Neural cell (in vitro differentiated cells): ENCODE measurements at regions not wholly inside any gene's neighbourhood (a gene's known extent, or its start where the extent isn't known, plus 50 kb on each side); places are given as distances from the start of the nearest gene placed in this dataset.

Experiments
- H2AFZ ChIP-seq: fragments of 200-600, 300-800 bp; sonication (generic), shearing (Covaris generic); 2 replicates; pipeline ENCODE4 v1.6.0; 2014; ENCODE audit warnings: low read depth, mild to moderate bottlenecking, antibody characterized with exemption, low read length, moderate library complexity
- H3F3A ChIP-seq: fragments of 200-600 bp; shearing (Covaris generic); 2 replicates; pipeline ENCODE4 v1.6.1; 2016; ENCODE audit warnings: mild to moderate bottlenecking, moderate library complexity, mixed read lengths, antibody characterized with exemption, low read length; ENCODE audit not compliant: insufficient read depth, poor library complexity, severe bottlenecking
- H3K27ac ChIP-seq: fragments of 200-600, 300-800 bp; sonication (generic), shearing (Covaris generic); 2 replicates; pipeline ENCODE4 v1.5.1; 2014; ENCODE audit warnings: mild to moderate bottlenecking, low read length, moderate library complexity
- H3K27me3 ChIP-seq: fragments of 300-800, 200-600 bp; sonication (generic), shearing (Covaris generic); 2 replicates; pipeline ENCODE4 v1.6.0; 2014; ENCODE audit warnings: mild to moderate bottlenecking, low read depth, low read length, moderate library complexity; ENCODE audit not compliant: insufficient read depth
- H3K36me3 ChIP-seq: fragments of 300-800, 200-600 bp; sonication (generic), shearing (Covaris generic); 2 replicates; pipeline ENCODE4 v1.5.1; 2014; ENCODE audit warnings: mild to moderate bottlenecking, antibody characterized with exemption, low read length, moderate library complexity; ENCODE audit not compliant: insufficient read depth
- H3K4me2 ChIP-seq: fragments of 300-800, 200-600 bp; sonication (generic), shearing (Covaris generic); 2 replicates; pipeline ENCODE4 v1.6.0; 2014; ENCODE audit warnings: mild to moderate bottlenecking, low read length
- H3K4me3 ChIP-seq: fragments of 300-800, 200-600 bp; sonication (generic), shearing (Covaris generic); 2 replicates; pipeline ENCODE4 v1.5.1; 2014; ENCODE audit warnings: mild to moderate bottlenecking, low read length, moderate library complexity
- H3K79me2 ChIP-seq: fragments of 200-600 bp; shearing (Covaris generic); replicated peaks from 2 replicates; pipeline ENCODE4 v1.6.0; 2014; ENCODE audit warnings: mild to moderate bottlenecking, low read length, moderate library complexity; ENCODE audit not compliant: insufficient read depth
- H3K9ac ChIP-seq: fragments of 300-800, 200-600 bp; sonication (generic), shearing (Covaris generic); 2 replicates; pipeline ENCODE4 v1.6.1; 2016; ENCODE audit warnings: mild to moderate bottlenecking, low read length, mixed read lengths
- H3K9me2 ChIP-seq: fragments of 200-600 bp; shearing (Covaris generic); 2 replicates; pipeline ENCODE4 v1.6.1; 2016; ENCODE audit warnings: mild to moderate bottlenecking, low read length, mixed read lengths; ENCODE audit not compliant: insufficient read depth
- H3K9me3 ChIP-seq: fragments of 200-600, 300-800 bp; sonication (generic), shearing (Covaris generic); 2 replicates; pipeline ENCODE4 v1.6.1; 2016; ENCODE audit warnings: mild to moderate bottlenecking, mixed run types, low read length, moderate library complexity, mixed read lengths
- H4K20me1 ChIP-seq: fragments of 200-600 bp; shearing (Covaris generic); 2 replicates; pipeline ENCODE4 v1.6.1; 2016; ENCODE audit warnings: mild to moderate bottlenecking, mixed run types; ENCODE audit not compliant: insufficient read depth
- CTCF ChIP-seq: fragments of 450-650 bp; IDR thresholded peaks from 2 replicates; pipeline ENCODE4 v1.5.1; 2014; ENCODE audit warnings: antibody characterized with exemption, mild to moderate bottlenecking, moderate library complexity; ENCODE audit not compliant: poor library complexity, severe bottlenecking
- EP300 ChIP-seq: fragments of 450-650 bp; conservative IDR thresholded peaks from 2 replicates; pipeline ENCODE4 v1.6.1; 2014; ENCODE audit warnings: antibody characterized with exemption, mild to moderate bottlenecking, moderate library complexity; ENCODE audit not compliant: poor library complexity, severe bottlenecking
- EZH2 ChIP-seq: fragments of 200-600, 300-800 bp; shearing (Covaris generic), sonication (generic); IDR thresholded peaks from 2 replicates; pipeline ENCODE4 v1.6.1; 2014; ENCODE audit warnings: antibody characterized with exemption, low read length, borderline replicate concordance, mild to moderate bottlenecking; ENCODE audit not compliant: insufficient read depth, poor library complexity, severe bottlenecking
- MXI1 ChIP-seq: fragments of 450-650 bp; conservative IDR thresholded peaks from 2 replicates; pipeline ENCODE4 v1.6.1; 2014; ENCODE audit warnings: antibody characterized with exemption, mild to moderate bottlenecking; ENCODE audit not compliant: poor library complexity, severe bottlenecking
- POLR2AphosphoS5 ChIP-seq: IDR thresholded peaks from 2 replicates; pipeline ENCODE4 v1.6.1; 2012
- RAD21 ChIP-seq: fragments of 450-650 bp; conservative IDR thresholded peaks from 2 replicates; pipeline ENCODE4 v1.6.1; 2014; ENCODE audit warnings: antibody characterized with exemption, mild to moderate bottlenecking, moderate library complexity
- REST ChIP-seq: IDR thresholded peaks from 2 replicates; pipeline ENCODE4 v1.6.1; 2012; ENCODE audit warnings: borderline replicate concordance
- SMC3 ChIP-seq: fragments of 450-650 bp; conservative IDR thresholded peaks from 2 replicates; pipeline ENCODE4 v1.6.1; 2014; ENCODE audit warnings: antibody characterized with exemption, mild to moderate bottlenecking, moderate library complexity; ENCODE audit not compliant: poor library complexity
- TAF1 ChIP-seq: IDR thresholded peaks from 2 replicates; pipeline ENCODE4 v1.6.1; 2012; ENCODE audit warnings: low read depth

GRCh38 chr3:187995043-187995400 is 158.9 kb upstream of the LPP start:
- H3K79me2 ChIP-seq, result no peaks in the 10 kb centered on the region
- H3K36me3 ChIP-seq, result no peaks in the 10 kb centered on the region
- no peak overlapping the region for H3K27ac ChIP-seq
- TF ChIP-seq MXI1 (no peak), TAF1 (no peak), RAD21 (no peak), CTCF (no peak), REST (no peak), SMC3 (no peak), EP300 (no peak), POLR2AphosphoS5 (no peak), EZH2 (no peak)
- H3K9me3 ChIP-seq, result no peaks in the 10 kb centered on the region
- no peaks in the 10 kb centered on the region for H3F3A ChIP-seq
- no peaks in the 10 kb centered on the region for H3K27me3 ChIP-seq
- no peak overlapping the region for H2AFZ ChIP-seq
- H3K4me3 ChIP-seq, result no peak overlapping the region
- no peak overlapping the region for H3K9ac ChIP-seq
- H4K20me1 ChIP-seq, result no peaks in the 10 kb centered on the region
- no peaks in the 10 kb centered on the region for H3K9me2 ChIP-seq
- no peak overlapping the region for H3K4me2 ChIP-seq

- H3K9me3 ChIP-seq, result no peaks in the 10 kb centered on the region
- H3K4me3 ChIP-seq, result no peak overlapping the region
- no peak overlapping the region for H3K27ac ChIP-seq
- H3F3A ChIP-seq, result no peaks in the 10 kb centered on the region
- H3K4me2 ChIP-seq, result no peak overlapping the region
- H2AFZ ChIP-seq, result no peak overlapping the region
- no peak overlapping the region for H3K9ac ChIP-seq
- no peaks in the 10 kb centered on the region for H3K79me2 ChIP-seq
- no peaks in the 10 kb centered on the region for H3K9me2 ChIP-seq
- TF ChIP-seq RAD21, result no peak
- TF ChIP-seq EZH2, result no peak
- TF ChIP-seq SMC3, result no peak
- no peak for TF ChIP-seq MXI1
- TF ChIP-seq TAF1, result no peak
- no peak for TF ChIP-seq REST
- TF ChIP-seq EP300, result no peak
- TF ChIP-seq CTCF, result no peak
- TF ChIP-seq POLR2AphosphoS5, result no peak
- no peaks in the 10 kb centered on the region for H3K36me3 ChIP-seq
- no peaks in the 10 kb centered on the region for H4K20me1 ChIP-seq
- H3K27me3 ChIP-seq, result no peaks in the 10 kb centered on the region
These were observed 158.3 kb upstream of the LPP start for GRCh38 chr3:187995667-187996066.
